IMR-90 (cell line): ENCODE measurements at regions not wholly inside any gene's neighbourhood (a gene's known extent, or its start where the extent isn't known, plus 50 kb on each side); places are given as distances from the start of the nearest gene placed in this dataset.

Experiments used
- ATAC-seq: fragments of 200-7000 bp; cut with Tn5 transposase; 2 replicates; pipeline ENCODE4 v1.9.1; 2020; ENCODE audit warnings: low read depth, mild to moderate bottlenecking, moderate library complexity
- BruUV-seq: library from RNA; stranded (reverse); fragments of 400-500 nt; replicated peaks from 2 replicates; lab custom pipeline; 2021; lab: Mats Ljungman, UMichigan
- CTCF ChIA-PET: fragments of 300-600 bp; formaldehyde crosslinking; extraction: SDS; loops from one replicate; lab custom pipeline; 2021; ENCODE audit warnings: antibody characterized with exemption; lab: Yijun Ruan, JAX
- POLR2A ChIA-PET: fragments of 300-600 bp; sonication (Branson Sonifier 250); formaldehyde crosslinking; loops from one replicate; lab custom pipeline; 2022; ENCODE audit warnings: antibody characterized with exemption; ENCODE audit not compliant: unreplicated experiment; lab: Charles Lee
- DNase-seq: peaks from one replicate; pipeline ENCODE4 v3.0.0; 2013
- H2AFZ ChIP-seq: replicated peaks from 2 replicates; pipeline ENCODE3; 2013; ENCODE audit warnings: low read length, mild to moderate bottlenecking; ENCODE audit not compliant: poor library complexity
- H2AK5ac ChIP-seq: 2 replicates; pipeline ENCODE4 v1.6.1; 2013; ENCODE audit warnings: low read depth, low read length, inconsistent platforms
- H2AK9ac ChIP-seq: replicated peaks from 2 replicates; pipeline ENCODE3; 2013; ENCODE audit warnings: mild to moderate bottlenecking, low read depth, low read length, moderate library complexity; ENCODE audit not compliant: poor library complexity
- H2BK120ac ChIP-seq: 2 replicates; pipeline ENCODE4 v1.6.1; 2013; ENCODE audit warnings: low read depth, low read length, inconsistent platforms
- H2BK15ac ChIP-seq: 3 replicates; pipeline ENCODE4 v1.6.1; 2013; ENCODE audit warnings: low read depth, low read length, inconsistent platforms
- H2BK20ac ChIP-seq: 2 replicates; pipeline ENCODE4 v1.6.1; 2013; ENCODE audit warnings: low read depth, mild to moderate bottlenecking, inconsistent platforms, low read length, moderate library complexity
- H2BK5ac ChIP-seq: 2 replicates; pipeline ENCODE4 v1.6.1; 2013; ENCODE audit warnings: mild to moderate bottlenecking, low read depth, low read length, inconsistent platforms; ENCODE audit not compliant: poor library complexity, severe bottlenecking
- H3K14ac ChIP-seq: replicated peaks from 2 replicates; pipeline ENCODE4 v1.6.1; 2013; ENCODE audit warnings: low read depth, low read length, inconsistent platforms
- H3K18ac ChIP-seq: 2 replicates; pipeline ENCODE4 v1.6.1; 2013; ENCODE audit warnings: low read depth, low read length, control low read depth
- H3K23ac ChIP-seq: 2 replicates; pipeline ENCODE4 v1.6.1; 2013; ENCODE audit warnings: low read depth, low read length, inconsistent platforms
- H3K27ac ChIP-seq: 2 replicates; pipeline ENCODE4 v1.5.1; 2013; ENCODE audit warnings: mild to moderate bottlenecking, control low read depth, low read length; ENCODE audit not compliant: insufficient read depth
- H3K27me3 ChIP-seq: 2 replicates; pipeline ENCODE4 v1.6.1; 2013; ENCODE audit warnings: low read length; ENCODE audit not compliant: control insufficient read depth, insufficient read depth
- H3K36me3 ChIP-seq: 2 replicates; pipeline ENCODE4 v1.6.1; 2013; ENCODE audit warnings: low read length, mixed read lengths; ENCODE audit not compliant: control insufficient read depth, insufficient read depth
- H3K4ac ChIP-seq: 2 replicates; pipeline ENCODE4 v1.6.1; 2013; ENCODE audit warnings: low read depth, low read length, inconsistent platforms
- H3K4me1 ChIP-seq: 2 replicates; pipeline ENCODE4 v1.6.1; 2013; ENCODE audit warnings: low read length, mixed read lengths; ENCODE audit not compliant: control insufficient read depth, insufficient read depth
- H3K4me2 ChIP-seq: 2 replicates; pipeline ENCODE4 v1.6.1; 2013; ENCODE audit warnings: low read depth, mild to moderate bottlenecking, control low read depth, low read length, moderate library complexity
- H3K4me3 ChIP-seq: 2 replicates; pipeline ENCODE4 v1.5.1; 2013; ENCODE audit warnings: low read depth, mild to moderate bottlenecking, control low read depth, low read length, moderate library complexity; ENCODE audit not compliant: insufficient read depth
- H3K56ac ChIP-seq: 2 replicates; pipeline ENCODE4 v1.6.1; 2013; ENCODE audit warnings: low read length, inconsistent platforms; ENCODE audit not compliant: insufficient read depth; ENCODE audit errors: extremely low read depth
- H3K79me1 ChIP-seq, 2 experiments: 2 replicates each; pipeline ENCODE4 v1.6.1; 2013; ENCODE audit warnings: low read length in 2 of 2, inconsistent platforms in 1 of 2, low read depth in 1 of 2
- H3K9ac ChIP-seq: 2 replicates; pipeline ENCODE4 v1.6.1; 2013; ENCODE audit warnings: low read depth, low read length, control low read depth
- H3K9me1 ChIP-seq: 2 replicates; pipeline ENCODE4 v1.6.1; 2013; ENCODE audit warnings: low read length, inconsistent platforms; ENCODE audit not compliant: insufficient read depth
- H3K9me3 ChIP-seq: 2 replicates; pipeline ENCODE4 v1.6.1; 2013; ENCODE audit warnings: low read length; ENCODE audit not compliant: control insufficient read depth, insufficient read depth
- H4K20me1 ChIP-seq: 2 replicates; pipeline ENCODE4 v1.6.1; 2013; ENCODE audit warnings: low read length, inconsistent platforms; ENCODE audit not compliant: insufficient read depth
- H4K5ac ChIP-seq: 2 replicates; pipeline ENCODE4 v1.6.1; 2013; ENCODE audit warnings: mild to moderate bottlenecking, low read depth, low read length, control low read depth
- H4K8ac ChIP-seq, 2 experiments: 2 replicates each; pipeline ENCODE4 v1.6.1; 2013; ENCODE audit warnings: low read depth in 2 of 2, low read length in 2 of 2, control low read depth in 1 of 2, inconsistent platforms in 1 of 2
- H4K91ac ChIP-seq: 2 replicates; pipeline ENCODE4 v1.6.1; 2013; ENCODE audit warnings: low read depth, low read length, inconsistent platforms; ENCODE audit not compliant: insufficient read depth
- BHLHE40 ChIP-seq: fragments of 150-350 bp; IDR thresholded peaks from 2 replicates; pipeline ENCODE4 v1.6.1; 2016; ENCODE audit warnings: mild to moderate bottlenecking, low read depth, low read length
- CEBPB ChIP-seq: IDR thresholded peaks from 2 replicates; pipeline ENCODE4 v1.6.1; 2012; ENCODE audit warnings: low read depth, low read length, improper control_type of control experiment
- FOS ChIP-seq: fragments of 150-350 bp; IDR thresholded peaks from 2 replicates; pipeline ENCODE4 v1.6.1; 2016; ENCODE audit warnings: low read depth, low read length
- MAFK ChIP-seq: IDR thresholded peaks from 2 replicates; pipeline ENCODE4 v1.6.1; 2012; ENCODE audit warnings: low read depth, low read length, improper control_type of control experiment
- MXI1 ChIP-seq: IDR thresholded peaks from 2 replicates; pipeline ENCODE4 v1.6.1; 2012; ENCODE audit warnings: low read depth, mild to moderate bottlenecking, low read length, moderate library complexity, borderline replicate concordance
- NFE2L2 ChIP-seq: fragments of 150-350 bp; IDR thresholded peaks from 2 replicates; pipeline ENCODE4 v1.6.1; 2016; ENCODE audit warnings: low read depth, mild to moderate bottlenecking, low read length
- POLR2A ChIP-seq: IDR thresholded peaks from 2 replicates; pipeline ENCODE4 v1.6.1; 2012; ENCODE audit warnings: mild to moderate bottlenecking, low read depth, low read length
- RAD21 ChIP-seq: IDR thresholded peaks from 2 replicates; pipeline ENCODE4 v1.6.1; 2012; ENCODE audit warnings: low read length, improper control_type of control experiment
- SMC3 ChIP-seq: fragments of 150-350 bp; IDR thresholded peaks from 2 replicates; pipeline ENCODE4 v1.6.1; 2016; ENCODE audit warnings: low read depth, mild to moderate bottlenecking, antibody characterized with exemption, low read length, moderate library complexity
- WGBS, 2 experiments: methylation state at CpG; one replicate each; pipeline versions ENCODE4 v1.1.5 to v1.1.7; 2013; ENCODE audit warnings: missing lambda C conversion rate in 2 of 2; ENCODE audit not compliant: insufficient read length in 1 of 2; ENCODE audit errors: extremely low coverage in 2 of 2; 5-methylcytosine and 5-hydroxymethylcytosine counted together
- dilution Hi-C: fragments of 300-500 bp; cut with HindIII; formaldehyde crosslinking; loops from one replicate; pipeline ENCODE4 v1.14.3; 2018; ENCODE audit warnings: low sequenced_read_pairs; ENCODE audit not compliant: unreplicated experiment
- in situ Hi-C: fragments of 300-500 bp; cut with MboI; formaldehyde crosslinking; loops from 3 replicates; pipeline ENCODE4 v1.14.3; 2019; ENCODE audit warnings: low sequenced_read_pairs, inconsistent platforms, mixed read lengths
- intact Hi-C: fragments of 100-400 bp; cut with micrococcal nuclease; formaldehyde crosslinking; loops from 2 replicates; pipeline ENCODE4 v1.10.0; 2022
- TF ChIP-seq, protein P1 (sequence below): fragments of 150-350 bp; IDR thresholded peaks from 2 replicates; pipeline ENCODE4 v1.6.1; 2017; ENCODE audit warnings: mild to moderate bottlenecking, antibody characterized with exemption, low read length, low read depth
- TF ChIP-seq, protein P2 (sequence below): fragments of 150-350 bp; IDR thresholded peaks from 2 replicates; pipeline ENCODE4 v1.6.1; 2016; ENCODE audit warnings: low read depth, mild to moderate bottlenecking, low read length, moderate library complexity, borderline replicate concordance
- TF ChIP-seq, protein P3 (sequence below): conservative IDR thresholded peaks from 2 replicates; pipeline ENCODE4 v1.5.1; 2012; ENCODE audit warnings: mild to moderate bottlenecking, low read depth, low read length, improper control_type of control experiment

DNA sequence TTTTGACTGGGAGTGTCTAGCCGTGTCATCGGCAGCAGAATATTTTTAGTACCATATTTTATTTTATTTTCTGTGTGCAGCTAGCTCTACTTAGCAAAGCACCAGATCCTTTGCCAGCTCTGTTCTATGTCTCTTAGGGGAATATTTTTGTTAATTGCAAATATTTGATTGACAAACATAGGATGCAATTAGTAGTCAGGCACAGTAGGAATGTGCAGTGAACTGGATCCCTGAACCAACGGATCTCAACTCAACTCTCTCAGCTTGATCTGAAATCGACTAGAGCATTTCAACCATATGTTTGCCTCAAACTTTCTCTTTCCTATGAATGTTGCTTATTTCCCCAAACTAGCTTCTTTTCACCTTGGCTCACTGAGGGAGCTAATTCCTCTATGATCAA, 998.0 kb upstream of the FANCL start:
- in situ Hi-C loops (no loop called here), intact Hi-C loops (no loop called here)
- POLR2A ChIA-PET = no interaction called here

More for the DNA sequence above, 998.0 kb upstream of the FANCL start:
- Histone ChIP-seq H3K79me1 (no peaks in the 10 kb centered on the region), H3K9me1 (no peaks in the 10 kb centered on the region), H3K27me3 (no peaks in the 10 kb centered on the region), H2BK15ac (no peak overlapping the region), H4K20me1 (no peaks in the 10 kb centered on the region), H3K27ac (no peak overlapping the region), H3K4me2 (no peak overlapping the region), H2BK5ac (no peak overlapping the region), H3K4ac (no peak overlapping the region), H3K4me1 (no peaks in the 10 kb centered on the region), H2BK120ac (no peak overlapping the region), H3K9ac (no peak overlapping the region), H4K5ac (no peak overlapping the region), H4K8ac (no peak overlapping the region), H3K23ac (no peak overlapping the region), H3K56ac (no peak overlapping the region), H2AFZ (no peak overlapping the region), H3K36me3 (no peaks in the 10 kb centered on the region), H2AK5ac (no peak overlapping the region), H2AK9ac (no peak overlapping the region), H3K4me3 (no peak overlapping the region), H2BK20ac (no peak overlapping the region), H3K14ac (no peak overlapping the region), H4K91ac (no peak overlapping the region), H3K9me3 (no peaks in the 10 kb centered on the region), H3K18ac (no peak overlapping the region)
- TF ChIP-seq POLR2A = no peak
- TF ChIP-seq MAFK = no peak
- TF ChIP-seq CEBPB = no peak
- TF ChIP-seq FOS = no peak
- no peak for TF ChIP-seq MXI1
- TF ChIP-seq, protein P1, sequence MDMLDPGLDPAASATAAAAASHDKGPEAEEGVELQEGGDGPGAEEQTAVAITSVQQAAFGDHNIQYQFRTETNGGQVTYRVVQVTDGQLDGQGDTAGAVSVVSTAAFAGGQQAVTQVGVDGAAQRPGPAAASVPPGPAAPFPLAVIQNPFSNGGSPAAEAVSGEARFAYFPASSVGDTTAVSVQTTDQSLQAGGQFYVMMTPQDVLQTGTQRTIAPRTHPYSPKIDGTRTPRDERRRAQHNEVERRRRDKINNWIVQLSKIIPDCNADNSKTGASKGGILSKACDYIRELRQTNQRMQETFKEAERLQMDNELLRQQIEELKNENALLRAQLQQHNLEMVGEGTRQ = no peak
- TF ChIP-seq, protein P2, sequence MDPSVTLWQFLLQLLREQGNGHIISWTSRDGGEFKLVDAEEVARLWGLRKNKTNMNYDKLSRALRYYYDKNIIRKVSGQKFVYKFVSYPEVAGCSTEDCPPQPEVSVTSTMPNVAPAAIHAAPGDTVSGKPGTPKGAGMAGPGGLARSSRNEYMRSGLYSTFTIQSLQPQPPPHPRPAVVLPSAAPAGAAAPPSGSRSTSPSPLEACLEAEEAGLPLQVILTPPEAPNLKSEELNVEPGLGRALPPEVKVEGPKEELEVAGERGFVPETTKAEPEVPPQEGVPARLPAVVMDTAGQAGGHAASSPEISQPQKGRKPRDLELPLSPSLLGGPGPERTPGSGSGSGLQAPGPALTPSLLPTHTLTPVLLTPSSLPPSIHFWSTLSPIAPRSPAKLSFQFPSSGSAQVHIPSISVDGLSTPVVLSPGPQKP = no peak
- no peak for TF ChIP-seq RAD21
- no peak for TF ChIP-seq NFE2L2
- TF ChIP-seq, protein P3, sequence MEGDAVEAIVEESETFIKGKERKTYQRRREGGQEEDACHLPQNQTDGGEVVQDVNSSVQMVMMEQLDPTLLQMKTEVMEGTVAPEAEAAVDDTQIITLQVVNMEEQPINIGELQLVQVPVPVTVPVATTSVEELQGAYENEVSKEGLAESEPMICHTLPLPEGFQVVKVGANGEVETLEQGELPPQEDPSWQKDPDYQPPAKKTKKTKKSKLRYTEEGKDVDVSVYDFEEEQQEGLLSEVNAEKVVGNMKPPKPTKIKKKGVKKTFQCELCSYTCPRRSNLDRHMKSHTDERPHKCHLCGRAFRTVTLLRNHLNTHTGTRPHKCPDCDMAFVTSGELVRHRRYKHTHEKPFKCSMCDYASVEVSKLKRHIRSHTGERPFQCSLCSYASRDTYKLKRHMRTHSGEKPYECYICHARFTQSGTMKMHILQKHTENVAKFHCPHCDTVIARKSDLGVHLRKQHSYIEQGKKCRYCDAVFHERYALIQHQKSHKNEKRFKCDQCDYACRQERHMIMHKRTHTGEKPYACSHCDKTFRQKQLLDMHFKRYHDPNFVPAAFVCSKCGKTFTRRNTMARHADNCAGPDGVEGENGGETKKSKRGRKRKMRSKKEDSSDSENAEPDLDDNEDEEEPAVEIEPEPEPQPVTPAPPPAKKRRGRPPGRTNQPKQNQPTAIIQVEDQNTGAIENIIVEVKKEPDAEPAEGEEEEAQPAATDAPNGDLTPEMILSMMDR = no peak
- no peak for TF ChIP-seq BHLHE40
- TF ChIP-seq SMC3 = no peak
- BruUV-seq = no TSS peak
- no CpG with 5 or more reads among the region's 4 CpGs for WGBS, 2 experiments
- DNase-seq = no peak
- no peak for ATAC-seq
- dilution Hi-C loops = no loop called here
- CTCF ChIA-PET = no interaction called here
